Breast epithelium (tissue), 4 donors: ENCODE measurements at regions not wholly inside any gene's neighbourhood (a gene's known extent, or its start where the extent isn't known, plus 50 kb on each side); places are given as distances from the start of the nearest gene placed in this dataset.

ENCODE experiments used
- DNase-seq, 2 donors: peaks; one replicate each; pipeline ENCODE4 v3.0.0-alpha.2; 2019; ENCODE audit warnings: low spot score in 2 of 2
- H3K27ac ChIP-seq, 2 donors: fragments of 200-600 bp; sonication (generic) in 1 of 2; one replicate each; pipeline ENCODE4 v1.5.1; 2016 to 2019; ENCODE audit warnings: mild to moderate bottlenecking in 1 of 2
- H3K27me3 ChIP-seq, 2 donors: fragments of 200-600 bp; sonication (generic) in 1 of 2; one replicate each; pipeline versions ENCODE4 v1.5.1 to v1.6.0; 2017 to 2019; ENCODE audit warnings: control low read depth in 1 of 2, mild to moderate bottlenecking in 1 of 2
- H3K36me3 ChIP-seq: fragments of 200-600 bp; one replicate; pipeline ENCODE4 v1.5.1; 2019
- H3K4me1 ChIP-seq, 2 donors: fragments of 200-600 bp; sonication (generic); one replicate each; pipeline ENCODE4 v1.5.1; 2016 to 2019; ENCODE audit warnings: control low read depth in 1 of 2
- H3K4me3 ChIP-seq, 3 donors: fragments of 200-600 bp; sonication (generic); 1 replicate in 2 of 3; 2 replicates in 1 of 3; pipeline ENCODE4 v1.5.1; 2016 to 2019; ENCODE audit warnings: mild to moderate bottlenecking in 3 of 3, moderate library complexity in 2 of 3
- H3K9me3 ChIP-seq, 2 donors: fragments of 200-600 bp; sonication (generic) in 1 of 2; one replicate each; pipeline ENCODE4 v1.5.1; 2016 to 2019; ENCODE audit warnings: control low read depth in 1 of 2
- CTCF ChIP-seq, 3 donors: fragments of 450-650 bp; IDR thresholded peaks; one replicate each; pipeline ENCODE4 v1.5.1; 2016 to 2017; ENCODE audit warnings: antibody characterized with exemption in 3 of 3, mild to moderate bottlenecking in 3 of 3, moderate library complexity in 3 of 3
- POLR2A ChIP-seq: fragments of 450-650 bp; IDR thresholded peaks from one replicate; pipeline ENCODE4 v1.6.1; 2016; ENCODE audit warnings: antibody characterized with exemption, mild to moderate bottlenecking, moderate library complexity
- POLR2AphosphoS5 ChIP-seq, 3 donors: sonication (generic); formaldehyde crosslinking; IDR thresholded peaks; one replicate each; pipeline ENCODE4 v1.6.1; 2017; ENCODE audit warnings: antibody characterized with exemption in 3 of 3
- intact Hi-C: fragments of 100-400 bp; cut with DNase I; formaldehyde crosslinking; loops from one replicate; pipeline ENCODE4 v1.15.1; 2023; ENCODE audit warnings: low total_unique reads

- no peaks in the 10 kb centered on the region for H3K4me1 ChIP-seq
- TF ChIP-seq POLR2A (no peak), CTCF (IDR thresholded peaks at IDR 0.05) (no peak), POLR2AphosphoS5 (IDR thresholded peaks at IDR 0.05) (no peak)
These were observed 378.3 kb downstream of the PPP1R2C start for GRCh38 chrX:42399632-42400024.

GRCh38 chrX:42398967-42399631 is 378.9 kb downstream of the PPP1R2C start:
- H3K4me3 ChIP-seq: no peak overlapping the region
- intact Hi-C loops: no loop called here
- no peak for TF ChIP-seq POLR2AphosphoS5 (IDR thresholded peaks at IDR 0.05)
- no peak for TF ChIP-seq CTCF (IDR thresholded peaks at IDR 0.05)
- TF ChIP-seq POLR2A: no peak
- H3K27ac ChIP-seq: no peak overlapping the region
- H3K27me3 ChIP-seq: peaks cover 0 to 23% of the 10 kb centered on the region in 2 donors
- DNase-seq: no peak
- no peaks in the 10 kb centered on the region for H3K36me3 ChIP-seq
- no peaks in the 10 kb centered on the region for H3K9me3 ChIP-seq
- H3K4me1 ChIP-seq: no peaks in the 10 kb centered on the region

More at GRCh38 chrX:42399632-42400024, 378.3 kb downstream of the PPP1R2C start:
- Histone ChIP-seq H3K27ac (no peak overlapping the region), H3K9me3 (no peaks in the 10 kb centered on the region), H3K27me3 (peaks cover 0 to 25% of the 10 kb centered on the region in 2 donors), H3K36me3 (no peaks in the 10 kb centered on the region), H3K4me3 (no peak overlapping the region)
- DNase-seq: no peak
- intact Hi-C loops: no loop called here

- no peak overlapping the region for H3K4me3 ChIP-seq
- peaks cover 0 to 17% of the 10 kb centered on the region in 2 donors for H3K27me3 ChIP-seq
- DNase-seq: no peak
- TF ChIP-seq POLR2A (no peak), CTCF (IDR thresholded peaks at IDR 0.05) (no peak), POLR2AphosphoS5 (IDR thresholded peaks at IDR 0.05) (no peak)
- H3K27ac ChIP-seq: no peak overlapping the region
- intact Hi-C loops: no loop called here
- no peaks in the 10 kb centered on the region for H3K36me3 ChIP-seq
- no peaks in the 10 kb centered on the region for H3K9me3 ChIP-seq
- H3K4me1 ChIP-seq: no peaks in the 10 kb centered on the region
These were observed 381.8 kb downstream of the PPP1R2C start for GRCh38 chrX:42396136-42396535.

GRCh38 chrX:42392846-42393245 is 385.1 kb downstream of the PPP1R2C start:
- Histone ChIP-seq H3K27ac (no peak overlapping the region), H3K36me3 (no peaks in the 10 kb centered on the region), H3K27me3 (peaks cover 0 to 21% of the 10 kb centered on the region in 2 donors), H3K4me3 (no peak overlapping the region), H3K4me1 (no peaks in the 10 kb centered on the region), H3K9me3 (no peaks in the 10 kb centered on the region)
- intact Hi-C loops: no loop called here
- no peak for TF ChIP-seq CTCF (IDR thresholded peaks at IDR 0.05)
- TF ChIP-seq POLR2A: no peak
- TF ChIP-seq POLR2AphosphoS5 (IDR thresholded peaks at IDR 0.05): no peak
- no peak for DNase-seq

- H3K36me3 ChIP-seq: no peaks in the 10 kb centered on the region
- intact Hi-C loops: no loop called here
- no peaks in the 10 kb centered on the region for H3K4me1 ChIP-seq
- no peak overlapping the region for H3K4me3 ChIP-seq
- H3K9me3 ChIP-seq: no peaks in the 10 kb centered on the region
- H3K27me3 ChIP-seq: peaks cover 0 to 43% of the 10 kb centered on the region in 2 donors
- no peak for DNase-seq
- no peak for TF ChIP-seq POLR2A
- TF ChIP-seq POLR2AphosphoS5 (IDR thresholded peaks at IDR 0.05): no peak
- no peak for TF ChIP-seq CTCF (IDR thresholded peaks at IDR 0.05)
- H3K27ac ChIP-seq: no peak overlapping the region
These were observed 391.3 kb downstream of the PPP1R2C start for GRCh38 chrX:42386681-42387080.
